GM12873 (cell line): ENCODE measurements at regions not wholly inside any gene's neighbourhood (a gene's known extent, or its start where the extent isn't known, plus 50 kb on each side); places are given as distances from the start of the nearest gene placed in this dataset.

Experiments used
- TF ChIP-seq, protein P1 (sequence below): IDR thresholded peaks from 2 replicates; pipeline ENCODE4 v1.5.1; 2012; ENCODE audit warnings: low read depth, mild to moderate bottlenecking, moderate library complexity, low read length, control low read depth; ENCODE audit not compliant: insufficient read depth; ENCODE audit errors: missing control alignments

GRCh38 chr17:15893658-15894024, 51.3 kb upstream of the ADORA2B start:
- TF ChIP-seq, protein P1, sequence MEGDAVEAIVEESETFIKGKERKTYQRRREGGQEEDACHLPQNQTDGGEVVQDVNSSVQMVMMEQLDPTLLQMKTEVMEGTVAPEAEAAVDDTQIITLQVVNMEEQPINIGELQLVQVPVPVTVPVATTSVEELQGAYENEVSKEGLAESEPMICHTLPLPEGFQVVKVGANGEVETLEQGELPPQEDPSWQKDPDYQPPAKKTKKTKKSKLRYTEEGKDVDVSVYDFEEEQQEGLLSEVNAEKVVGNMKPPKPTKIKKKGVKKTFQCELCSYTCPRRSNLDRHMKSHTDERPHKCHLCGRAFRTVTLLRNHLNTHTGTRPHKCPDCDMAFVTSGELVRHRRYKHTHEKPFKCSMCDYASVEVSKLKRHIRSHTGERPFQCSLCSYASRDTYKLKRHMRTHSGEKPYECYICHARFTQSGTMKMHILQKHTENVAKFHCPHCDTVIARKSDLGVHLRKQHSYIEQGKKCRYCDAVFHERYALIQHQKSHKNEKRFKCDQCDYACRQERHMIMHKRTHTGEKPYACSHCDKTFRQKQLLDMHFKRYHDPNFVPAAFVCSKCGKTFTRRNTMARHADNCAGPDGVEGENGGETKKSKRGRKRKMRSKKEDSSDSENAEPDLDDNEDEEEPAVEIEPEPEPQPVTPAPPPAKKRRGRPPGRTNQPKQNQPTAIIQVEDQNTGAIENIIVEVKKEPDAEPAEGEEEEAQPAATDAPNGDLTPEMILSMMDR, result no peak

DNA sequence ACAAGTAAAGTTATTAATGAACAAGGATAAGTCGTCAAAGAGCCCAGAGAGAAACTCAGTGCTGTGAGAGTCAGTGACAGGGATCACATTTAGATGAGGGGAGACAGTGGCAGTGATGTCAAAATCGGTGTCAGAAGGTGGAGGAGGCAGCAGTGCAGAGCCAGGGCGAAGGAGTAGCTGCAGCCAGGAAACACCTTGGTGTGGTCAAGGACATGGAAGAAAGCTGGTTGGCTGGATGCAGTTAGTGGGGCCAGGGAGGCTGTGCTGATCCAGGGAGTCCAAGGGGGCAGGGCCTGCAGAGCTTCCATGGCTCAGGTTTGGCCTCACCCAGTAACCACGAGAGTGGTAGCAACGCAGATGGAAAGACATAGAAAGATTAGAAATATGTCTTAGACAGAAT, 50.7 kb upstream of the ADORA2B start:
- TF ChIP-seq, protein P1, result no peak

- TF ChIP-seq, protein P1, result no peak
Measured at GRCh38 chr17:15894913-15895658, 49.8 kb upstream of the ADORA2B start.
